Endothelial cell of umbilical vein (primary cell): ENCODE measurements at regions not wholly inside any gene's neighbourhood (a gene's known extent, or its start where the extent isn't known, plus 50 kb on each side); places are given as distances from the start of the nearest gene placed in this dataset.

Experiments used
- CTCF ChIP-seq, 2 donors: IDR thresholded peaks; 1 replicate in 1 of 2; 2 replicates in 1 of 2; pipeline ENCODE4 v1.5.1; 2011; ENCODE audit warnings: low read length in 2 of 2, mild to moderate bottlenecking in 2 of 2, moderate library complexity in 2 of 2, control low read depth in 1 of 2, inconsistent platforms in 1 of 2, low read depth in 1 of 2; ENCODE audit not compliant: insufficient read depth in 1 of 2; ENCODE audit errors: extremely low read depth in 1 of 2
- EZH2 ChIP-seq: IDR thresholded peaks from 2 replicates; pipeline ENCODE4 v1.6.1; 2012; ENCODE audit warnings: borderline replicate concordance, low read depth, mild to moderate bottlenecking, moderate library complexity, low read length, inconsistent platforms; ENCODE audit not compliant: severe bottlenecking
- GATA2 ChIP-seq: IDR thresholded peaks from 2 replicates; pipeline ENCODE4 v1.7.0; 2011; ENCODE audit warnings: low read depth, mild to moderate bottlenecking, moderate library complexity, mixed read lengths, low read length; ENCODE audit not compliant: insufficient read length, insufficient read depth
- MAX ChIP-seq: IDR thresholded peaks from 2 replicates; pipeline ENCODE4 v1.6.1; 2011; ENCODE audit not compliant: insufficient read depth, insufficient read length
- MYC ChIP-seq: IDR thresholded peaks from one replicate; pipeline ENCODE4 v1.6.1; 2011; ENCODE audit warnings: mild to moderate bottlenecking, low read depth, low read length
- POLR2A ChIP-seq: IDR thresholded peaks from 2 replicates; pipeline ENCODE4 v1.6.1; 2012; ENCODE audit warnings: low read depth, mild to moderate bottlenecking, control low read depth, low read length
- POLR2AphosphoS5 ChIP-seq: IDR thresholded peaks from 2 replicates; pipeline ENCODE4 v1.6.1; 2012; ENCODE audit warnings: low read depth, mild to moderate bottlenecking, control low read depth, low read length, moderate library complexity; ENCODE audit not compliant: insufficient read depth

DNA sequence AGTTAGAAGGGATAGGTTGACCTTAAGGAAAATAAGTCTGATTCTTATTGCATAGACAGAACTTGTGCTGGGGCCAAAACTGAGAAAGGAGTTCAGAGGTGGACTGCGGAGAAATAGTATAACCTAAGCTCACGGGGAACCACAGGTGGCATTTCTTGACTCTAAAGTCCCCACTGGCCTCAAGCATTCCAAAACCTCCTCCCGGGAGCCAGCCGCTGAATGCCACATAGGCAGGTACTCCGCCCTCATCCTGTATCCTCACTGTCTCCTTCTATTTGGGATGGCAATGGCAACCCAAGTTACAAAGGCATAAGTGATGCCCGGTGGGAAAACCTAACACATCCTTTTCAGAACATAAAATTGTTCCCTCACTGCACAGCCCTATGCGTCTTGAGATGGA is 173.0 kb downstream of the SP3 start:
- TF ChIP-seq CTCF (IDR thresholded peaks at IDR 0.05; ENCODE audit: extremely low read depth in 1 of 2, insufficient read depth in 1 of 2, low read depth in 1 of 2, low read length in 2 of 2), result no peak
- TF ChIP-seq EZH2, result no peak
- TF ChIP-seq GATA2, result no peak
- TF ChIP-seq POLR2AphosphoS5, result no peak
- TF ChIP-seq POLR2A, result no peak
- TF ChIP-seq MAX, result no peak
- no peak for TF ChIP-seq MYC
